AG09319 (cell line): ENCODE measurements at regions not wholly inside any gene's neighbourhood (a gene's known extent, or its start where the extent isn't known, plus 50 kb on each side); places are given as distances from the start of the nearest gene placed in this dataset.

ENCODE experiments used
- DNase-seq: peaks from one replicate; pipeline ENCODE4 v3.0.0-alpha.2; 2010; ENCODE audit warnings: low read depth; ENCODE audit errors: extremely low read depth
- TF ChIP-seq, protein P1 (sequence below): IDR thresholded peaks from 2 replicates; pipeline ENCODE4 v1.5.1; 2011; ENCODE audit warnings: low read depth, mild to moderate bottlenecking, inconsistent platforms, low read length, moderate library complexity

DNA sequence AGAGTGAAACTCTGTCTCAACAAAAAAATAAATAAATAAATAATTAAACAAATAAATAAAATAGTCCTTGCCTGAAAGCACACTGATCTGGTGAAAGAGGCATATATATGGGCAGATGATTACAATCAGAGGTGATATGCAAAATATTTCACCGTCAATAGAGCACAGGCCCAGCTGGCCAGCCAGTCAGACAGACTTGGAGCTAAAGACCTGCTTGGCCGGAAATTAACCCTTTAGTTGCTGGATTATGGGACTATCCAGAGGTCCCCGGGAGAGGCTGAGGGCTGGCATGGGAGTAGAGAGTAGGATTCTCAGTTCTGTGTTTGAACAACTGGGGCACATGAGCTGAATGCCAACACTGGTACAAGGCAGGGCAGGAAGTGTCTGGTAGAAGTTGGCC lies 59.1 kb upstream of the CTNNB1 start:
- DNase-seq, result no peak
- TF ChIP-seq, protein P1, sequence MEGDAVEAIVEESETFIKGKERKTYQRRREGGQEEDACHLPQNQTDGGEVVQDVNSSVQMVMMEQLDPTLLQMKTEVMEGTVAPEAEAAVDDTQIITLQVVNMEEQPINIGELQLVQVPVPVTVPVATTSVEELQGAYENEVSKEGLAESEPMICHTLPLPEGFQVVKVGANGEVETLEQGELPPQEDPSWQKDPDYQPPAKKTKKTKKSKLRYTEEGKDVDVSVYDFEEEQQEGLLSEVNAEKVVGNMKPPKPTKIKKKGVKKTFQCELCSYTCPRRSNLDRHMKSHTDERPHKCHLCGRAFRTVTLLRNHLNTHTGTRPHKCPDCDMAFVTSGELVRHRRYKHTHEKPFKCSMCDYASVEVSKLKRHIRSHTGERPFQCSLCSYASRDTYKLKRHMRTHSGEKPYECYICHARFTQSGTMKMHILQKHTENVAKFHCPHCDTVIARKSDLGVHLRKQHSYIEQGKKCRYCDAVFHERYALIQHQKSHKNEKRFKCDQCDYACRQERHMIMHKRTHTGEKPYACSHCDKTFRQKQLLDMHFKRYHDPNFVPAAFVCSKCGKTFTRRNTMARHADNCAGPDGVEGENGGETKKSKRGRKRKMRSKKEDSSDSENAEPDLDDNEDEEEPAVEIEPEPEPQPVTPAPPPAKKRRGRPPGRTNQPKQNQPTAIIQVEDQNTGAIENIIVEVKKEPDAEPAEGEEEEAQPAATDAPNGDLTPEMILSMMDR, result no peak

DNA sequence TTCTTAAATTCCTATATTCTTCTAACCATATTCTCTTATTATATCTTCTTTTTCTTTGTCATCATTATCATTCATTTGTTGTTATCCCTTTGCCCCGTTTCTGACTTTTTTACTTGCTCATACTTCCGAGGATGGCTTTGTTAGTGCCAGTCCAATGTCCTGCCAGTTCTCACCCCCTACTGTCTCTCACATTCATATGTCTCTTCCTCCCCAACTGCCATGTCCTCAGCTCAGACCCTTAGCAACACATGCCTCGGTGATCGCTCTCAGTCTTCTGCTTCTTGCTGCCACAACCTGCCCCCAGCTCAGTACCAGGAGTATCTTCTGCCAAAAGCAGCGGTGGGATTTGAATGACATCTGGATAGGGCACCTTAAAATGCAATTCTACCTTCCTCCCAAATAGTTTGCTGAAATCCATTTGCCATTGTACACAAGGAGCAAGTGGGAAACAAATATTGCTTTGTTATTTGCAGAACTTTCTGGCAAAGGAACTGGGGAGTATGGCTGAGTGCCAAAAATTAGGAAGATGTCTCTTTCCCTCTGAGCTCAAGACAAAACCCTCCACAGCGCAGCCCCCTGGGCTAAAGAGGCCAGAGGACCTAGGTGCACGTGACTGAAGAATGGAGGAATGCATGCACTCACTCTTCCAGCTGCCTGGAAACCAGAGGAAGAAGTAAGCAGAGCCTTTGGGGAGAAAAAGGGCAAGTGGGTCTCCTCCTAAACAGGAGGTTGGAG lies 57.7 kb upstream of the CTNNB1 start:
- DNase-seq, result no peak
- TF ChIP-seq, protein P1, result no peak

DNA sequence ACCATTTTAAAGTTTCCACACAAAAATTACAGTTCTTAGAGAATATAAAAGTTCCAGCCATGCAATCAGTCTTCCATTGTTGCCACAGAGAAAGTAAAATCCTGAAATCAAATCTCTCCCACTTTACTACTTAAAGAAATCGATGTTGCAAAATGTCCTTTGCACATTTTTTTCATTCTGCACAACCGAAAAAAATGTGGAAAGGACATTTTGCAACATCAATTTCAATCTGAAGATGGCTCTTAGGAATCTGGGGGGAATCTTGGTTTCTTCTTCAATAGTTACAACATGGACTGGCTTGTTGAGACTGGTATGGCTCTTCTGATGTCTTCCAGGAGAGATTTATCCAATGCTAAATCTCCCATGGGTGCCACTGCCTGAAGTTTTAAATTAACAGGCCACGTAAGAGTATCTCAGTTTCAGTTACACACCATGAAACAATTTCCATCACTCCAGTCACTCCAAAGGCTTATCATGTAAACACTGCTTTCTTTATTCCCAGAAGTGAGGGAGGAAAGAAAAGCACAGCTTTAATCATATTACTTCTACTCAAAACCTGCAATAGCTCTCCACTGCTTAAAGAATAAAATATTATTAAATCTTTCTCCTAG lies 55.8 kb upstream of the CTNNB1 start:
- no peak for DNase-seq
- TF ChIP-seq, protein P1, result no peak

DNA sequence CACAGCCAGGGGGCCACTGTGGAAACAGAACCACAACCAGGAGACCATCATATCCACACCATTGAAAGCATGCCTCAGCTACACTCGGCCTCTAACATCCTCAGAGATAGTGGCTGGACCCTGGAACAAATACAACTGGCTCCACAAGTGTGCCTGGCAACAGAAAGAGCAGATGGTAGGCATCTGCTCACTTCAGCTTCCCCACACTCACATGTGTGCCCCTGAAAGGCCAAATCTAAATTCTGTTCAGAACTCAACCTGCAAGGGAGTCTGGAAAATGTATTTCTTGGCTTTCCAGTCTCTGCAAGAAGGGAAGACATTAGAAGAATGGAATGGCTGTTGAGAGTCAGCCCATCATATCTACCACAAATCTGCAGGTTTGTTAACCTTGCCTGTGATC lies 54.7 kb upstream of the CTNNB1 start:
- no peak for DNase-seq
- TF ChIP-seq, protein P1, result no peak

DNA sequence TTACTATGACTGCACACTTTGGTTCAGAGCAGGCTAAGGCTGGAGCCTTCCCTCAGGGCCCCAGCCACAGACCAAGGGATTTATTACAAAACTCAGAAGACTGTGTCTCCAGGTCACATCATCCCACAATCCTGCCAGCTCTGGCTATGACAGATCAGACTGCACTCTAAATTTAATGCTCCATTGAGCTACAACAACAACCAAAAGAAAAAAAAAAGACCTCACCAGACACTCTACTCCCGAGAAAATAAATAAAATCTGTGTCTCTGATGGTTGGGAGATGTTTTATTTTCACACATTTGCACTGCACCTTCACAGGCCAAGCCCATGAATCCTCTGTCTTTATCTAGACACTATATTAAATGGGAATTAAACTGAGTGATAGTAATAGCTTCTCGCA lies 50.8 kb upstream of the CTNNB1 start:
- DNase-seq, result no peak
- TF ChIP-seq, protein P1, result no peak

DNA sequence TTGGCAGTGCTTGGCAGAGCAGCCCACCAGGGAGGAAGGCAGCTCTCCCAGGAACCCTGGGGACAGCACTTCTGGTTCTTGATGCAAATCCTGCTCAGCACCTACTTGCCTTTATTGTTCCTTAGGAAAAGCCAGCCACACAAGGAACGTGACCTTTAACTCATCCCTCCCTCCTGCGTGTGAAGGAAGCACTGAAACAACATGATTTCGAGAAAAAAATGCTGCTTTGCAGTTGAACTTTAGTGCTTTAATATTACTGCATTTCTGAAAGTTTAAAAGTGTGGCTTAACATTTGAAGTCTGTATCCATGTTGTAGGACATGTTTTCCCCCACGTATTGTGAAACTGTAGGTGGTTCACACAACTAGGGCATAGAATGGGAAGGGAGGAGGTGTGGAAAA lies 50.4 kb upstream of the CTNNB1 start:
- TF ChIP-seq, protein P1, result no peak

More for the DNA sequence above, 50.4 kb upstream of the CTNNB1 start:
- DNase-seq, result no peak
